Stomach (tissue), 4 donors: ENCODE measurements at regions not wholly inside any gene's neighbourhood (a gene's known extent, or its start where the extent isn't known, plus 50 kb on each side); places are given as distances from the start of the nearest gene placed in this dataset.

ENCODE experiments used
- CTCF ChIP-seq, 7 experiments: fragments of 450-650 bp in 4 of 7; fragments of 200-600 bp in 3 of 7; sonication (generic) in 3 of 7; IDR thresholded peaks; one replicate each; pipeline ENCODE4 v1.5.1; 2016 to 2019; ENCODE audit warnings: antibody characterized with exemption in 7 of 7, control low read depth in 2 of 7, mild to moderate bottlenecking in 1 of 7
- POLR2A ChIP-seq, 4 donors: fragments of 450-650 bp; IDR thresholded peaks; one replicate each; pipeline ENCODE4 v1.6.1; 2016; ENCODE audit warnings: antibody characterized with exemption in 4 of 4, control low read depth in 2 of 4, mild to moderate bottlenecking in 1 of 4, moderate library complexity in 1 of 4

GRCh38 chr20:24405810-24406209 lies 63.6 kb upstream of the SYNDIG1 start:
- TF ChIP-seq POLR2A (IDR thresholded peaks at IDR 0.05): no peak
- no peak for TF ChIP-seq CTCF (IDR thresholded peaks at IDR 0.05)
